ENCODE measurements at regions not wholly inside any gene's neighbourhood (a gene's known extent, or its start where the extent isn't known, plus 50 kb on each side); places are given as distances from the start of the nearest gene placed in this dataset.

- CTCF ChIA-PET: no interaction called here
- TF ChIP-seq ATF3 (IDR thresholded peaks at IDR 0.05) (no peak), EZH2 (IDR thresholded peaks at IDR 0.05) (no peak), TCF7L2 (IDR thresholded peaks at IDR 0.05; ENCODE audit: borderline replicate concordance, extremely low read depth, insufficient read depth, insufficient read length) (no peak), MAX (IDR thresholded peaks at IDR 0.05) (no peak), FOSL1 (IDR thresholded peaks at IDR 0.05; ENCODE audit: low read depth) (no peak), CBX3 (IDR thresholded peaks at IDR 0.05; ENCODE audit: low read depth) (no peak), REST (IDR thresholded peaks at IDR 0.05; ENCODE audit: low read depth) (no peak), POLR2AphosphoS5 (IDR thresholded peaks at IDR 0.05; ENCODE audit: low read depth, low read length) (no peak), SIN3A (IDR thresholded peaks at IDR 0.05; ENCODE audit: low read depth) (no peak), RAD21 (IDR thresholded peaks at IDR 0.05; ENCODE audit: low read depth) (no peak), ZFX (IDR thresholded peaks at IDR 0.05) (no peak), SRF (IDR thresholded peaks at IDR 0.05; ENCODE audit: low read depth) (no peak), SP1 (IDR thresholded peaks at IDR 0.05; ENCODE audit: low read depth) (no peak), EZH2phosphoT487 (IDR thresholded peaks at IDR 0.05; ENCODE audit: borderline replicate concordance) (no peak), ZBTB33 (IDR thresholded peaks at IDR 0.05; ENCODE audit: extremely low read depth, insufficient replicate concordance, low read length) (no peak), POLR2A (IDR thresholded peaks at IDR 0.05; ENCODE audit: borderline replicate concordance, extremely low read depth, insufficient read depth, insufficient read length) (no peak), EGR1 (IDR thresholded peaks at IDR 0.05; ENCODE audit: low read depth) (no peak), ZNF274 (IDR thresholded peaks at IDR 0.05; ENCODE audit: low read depth, low read length) (no peak)
- Histone ChIP-seq H3K27me3 (ENCODE audit: insufficient read depth, low read length) (no peaks in the 10 kb centered on the region), H3K79me2 (ENCODE audit: insufficient read depth, low read length) (no peaks in the 10 kb centered on the region), H3K9me3 (ENCODE audit: control insufficient read depth in 1 of 2, insufficient read depth in 1 of 2, low read depth in 1 of 2, low read length in 2 of 2) (no peaks in the 10 kb centered on the region), H3K36me3 (ENCODE audit: control insufficient read depth in 1 of 2, insufficient read depth in 2 of 2, low read length in 2 of 2) (no peaks in the 10 kb centered on the region), H3K9me2 (ENCODE audit: insufficient read depth) (no peaks in the 10 kb centered on the region), H2AFZ (ENCODE audit: low read depth, low read length, poor library complexity, severe bottlenecking) (no peak overlapping the region), H3K27ac (ENCODE audit: low read depth, low read length) (no peak overlapping the region), H3K9ac (ENCODE audit: low read length) (no peak overlapping the region), H4K20me1 (ENCODE audit: insufficient read depth) (no peaks in the 10 kb centered on the region; the same call in 1 of the 2 replicates), H3K4me2 (ENCODE audit: low read length) (no peak overlapping the region), H3K4me1 (ENCODE audit: control insufficient read depth in 1 of 2, insufficient read depth in 2 of 2, low read length in 2 of 2) (no peaks in the 10 kb centered on the region), H3K4me3 (replicated peaks in 1 of 2; ENCODE audit: low read depth in 1 of 2, low read length in 2 of 2) (no peak overlapping the region)
- POLR2A ChIA-PET: no interaction called here
- no TSS peak for BruUV-seq (replicated peaks)
- ATAC-seq (no peak), DNase-seq (ENCODE audit: low read depth, low spot score) (no peak)
- RAD21 ChIA-PET (ENCODE audit: low non-redundant PET in 1 of 2, low total read pairs in 2 of 2, uncharacterized antibody in 2 of 2, unreplicated experiment in 2 of 2): no interaction called here
- intact Hi-C loops (cut with micrococcal nuclease): no loop called here
These were observed 219.6 kb upstream of the NPSR1 start for GRCh38 chr7:34438436-34438835.
